MCF 10A (cell line): ENCODE measurements at regions not wholly inside any gene's neighbourhood (a gene's known extent, or its start where the extent isn't known, plus 50 kb on each side); places are given as distances from the start of the nearest gene placed in this dataset.
A peak's percentile ranks its signal among the peaks of the same experiment; 100 is the strongest.

Experiments
- BruUV-seq: library from RNA; stranded (reverse); fragments of 400-500 nt; replicated peaks from 2 replicates; lab custom pipeline; 2021; lab: Mats Ljungman, UMichigan
- CTCF ChIA-PET: fragments of 300-600 bp; sonication (Branson Sonifier 250); formaldehyde crosslinking; extraction: SDS; loops from one replicate; lab custom pipeline; 2021; ENCODE audit warnings: antibody characterized with exemption, inconsistent platforms; lab: Yijun Ruan, JAX
- POLR2A ChIA-PET: fragments of 300-600, 350-650 bp; sonication (Branson Sonifier 250); formaldehyde crosslinking; extraction: SDS; loops from one replicate; lab custom pipeline; 2020; ENCODE audit warnings: antibody characterized with exemption, inconsistent platforms; lab: Yijun Ruan, JAX
- DNase-seq: peaks from one replicate; pipeline ENCODE4 v3.0.0-alpha.2; 2018; ENCODE audit not compliant: unreplicated experiment
- H3K27ac Mint-ChIP-seq: one replicate; pipeline ENCODE4 v1.8.0; 2022; ENCODE audit warnings: mild to moderate bottlenecking, low read depth, mixed read lengths; ENCODE audit not compliant: unreplicated experiment
- H3K27me3 Mint-ChIP-seq: one replicate; pipeline ENCODE4 v1.8.0; 2022; ENCODE audit warnings: mixed read lengths; ENCODE audit not compliant: insufficient read depth, unreplicated experiment
- H3K36me3 Mint-ChIP-seq: one replicate; pipeline ENCODE4 v1.8.0; 2022; ENCODE audit warnings: mild to moderate bottlenecking, moderate library complexity, mixed read lengths; ENCODE audit not compliant: insufficient read depth, unreplicated experiment
- H3K4me1 Mint-ChIP-seq: one replicate; pipeline ENCODE4 v1.8.0; 2022; ENCODE audit warnings: mixed read lengths; ENCODE audit not compliant: insufficient read depth, unreplicated experiment
- H3K4me3 Mint-ChIP-seq: one replicate; pipeline ENCODE4 v1.8.0; 2022; ENCODE audit warnings: mild to moderate bottlenecking, moderate library complexity, mixed read lengths; ENCODE audit not compliant: unreplicated experiment
- H3K9me3 Mint-ChIP-seq: one replicate; pipeline ENCODE4 v1.8.0; 2022; ENCODE audit warnings: mixed read lengths; ENCODE audit not compliant: unreplicated experiment
- intact Hi-C: fragments of 100-400 bp; cut with micrococcal nuclease; formaldehyde crosslinking; loops from 2 replicates; pipeline ENCODE4 v1.14.1; 2022
- TF ChIP-seq, protein P1 (sequence below): fragments of 200-600 bp; IDR thresholded peaks from one replicate; pipeline ENCODE4 v1.8.0; 2022; ENCODE audit warnings: antibody characterized with exemption, mild to moderate bottlenecking; ENCODE audit not compliant: unreplicated experiment

DNA sequence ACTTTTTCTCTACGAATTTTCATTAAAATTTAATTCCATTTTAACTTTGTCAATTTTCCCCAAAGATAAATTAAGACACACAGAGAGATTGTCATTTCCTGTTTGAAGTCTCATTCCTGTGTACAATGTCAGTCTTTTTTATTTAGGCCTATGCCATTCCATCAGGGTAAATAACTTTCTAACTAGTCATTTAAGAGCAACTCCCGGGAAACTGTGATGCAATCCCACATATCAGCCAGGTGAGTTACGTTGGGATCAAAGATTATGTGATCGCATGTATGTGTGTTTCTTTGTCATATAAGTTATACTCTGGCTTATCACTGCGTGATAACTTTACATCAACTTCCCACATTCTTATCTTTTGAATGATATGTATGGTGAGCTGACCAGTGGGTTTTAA lies 86.1 kb upstream of the S1PR1 start:
- Mint-ChIP-seq H3K4me3 (no peak overlapping the region), H3K36me3 (no peaks in the 10 kb centered on the region), H3K27me3 (no peaks in the 10 kb centered on the region), H3K27ac (peak overlapping the region; percentile 7), H3K4me1 (peaks cover 19% of the 10 kb centered on the region), H3K9me3 (no peaks in the 10 kb centered on the region)
- intact Hi-C loops: no loop called here
- POLR2A ChIA-PET: interaction anchor here (0.7 to 1.9 kb wide), 2 partner anchors 85 to 564 kb away, joined by 5 to 6 read pairs; no protein-coding TSS in a partner anchor
- CTCF ChIA-PET: no interaction called here
- peak; percentile 67 for DNase-seq
- TF ChIP-seq, protein P1, sequence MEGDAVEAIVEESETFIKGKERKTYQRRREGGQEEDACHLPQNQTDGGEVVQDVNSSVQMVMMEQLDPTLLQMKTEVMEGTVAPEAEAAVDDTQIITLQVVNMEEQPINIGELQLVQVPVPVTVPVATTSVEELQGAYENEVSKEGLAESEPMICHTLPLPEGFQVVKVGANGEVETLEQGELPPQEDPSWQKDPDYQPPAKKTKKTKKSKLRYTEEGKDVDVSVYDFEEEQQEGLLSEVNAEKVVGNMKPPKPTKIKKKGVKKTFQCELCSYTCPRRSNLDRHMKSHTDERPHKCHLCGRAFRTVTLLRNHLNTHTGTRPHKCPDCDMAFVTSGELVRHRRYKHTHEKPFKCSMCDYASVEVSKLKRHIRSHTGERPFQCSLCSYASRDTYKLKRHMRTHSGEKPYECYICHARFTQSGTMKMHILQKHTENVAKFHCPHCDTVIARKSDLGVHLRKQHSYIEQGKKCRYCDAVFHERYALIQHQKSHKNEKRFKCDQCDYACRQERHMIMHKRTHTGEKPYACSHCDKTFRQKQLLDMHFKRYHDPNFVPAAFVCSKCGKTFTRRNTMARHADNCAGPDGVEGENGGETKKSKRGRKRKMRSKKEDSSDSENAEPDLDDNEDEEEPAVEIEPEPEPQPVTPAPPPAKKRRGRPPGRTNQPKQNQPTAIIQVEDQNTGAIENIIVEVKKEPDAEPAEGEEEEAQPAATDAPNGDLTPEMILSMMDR: no peak
- no TSS peak for BruUV-seq

DNA sequence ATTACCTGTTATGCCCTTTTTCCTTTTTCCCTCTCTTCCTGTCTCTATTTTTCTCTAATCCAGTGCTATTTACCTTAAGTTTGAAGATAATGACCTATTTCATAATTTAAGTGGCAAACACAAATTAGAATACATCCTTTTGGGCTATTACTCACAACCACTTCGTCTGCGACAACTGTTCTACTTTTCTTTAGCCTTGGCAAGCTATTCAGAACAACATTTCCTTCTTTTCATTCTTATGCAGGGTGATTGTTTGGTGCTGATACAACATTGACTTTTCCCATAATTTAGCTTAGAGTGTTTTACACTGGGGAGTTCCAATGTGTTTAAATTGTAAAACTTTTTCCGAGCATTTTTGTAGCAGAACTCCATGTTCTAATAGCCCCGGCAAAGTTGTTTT lies 86.6 kb upstream of the S1PR1 start:
- Mint-ChIP-seq H3K9me3 (no peaks in the 10 kb centered on the region), H3K4me3 (no peak overlapping the region), H3K27ac (peak overlapping the region; percentile 7), H3K4me1 (peaks cover 19% of the 10 kb centered on the region), H3K27me3 (no peaks in the 10 kb centered on the region), H3K36me3 (no peaks in the 10 kb centered on the region)
- ChIA-PET CTCF (interaction anchor here (0.7 to 1.3 kb wide), 2 partner anchors 10 to 88 kb away, joined by 3 read pairs; no protein-coding TSS in a partner anchor), POLR2A (interaction anchor here (0.7 to 1.9 kb wide), 2 partner anchors 85 to 564 kb away, joined by 5 to 6 read pairs; no protein-coding TSS in a partner anchor)
- no TSS peak for BruUV-seq
- no peak for DNase-seq
- TF ChIP-seq, protein P1: no peak
- intact Hi-C loops: no loop called here

DNA sequence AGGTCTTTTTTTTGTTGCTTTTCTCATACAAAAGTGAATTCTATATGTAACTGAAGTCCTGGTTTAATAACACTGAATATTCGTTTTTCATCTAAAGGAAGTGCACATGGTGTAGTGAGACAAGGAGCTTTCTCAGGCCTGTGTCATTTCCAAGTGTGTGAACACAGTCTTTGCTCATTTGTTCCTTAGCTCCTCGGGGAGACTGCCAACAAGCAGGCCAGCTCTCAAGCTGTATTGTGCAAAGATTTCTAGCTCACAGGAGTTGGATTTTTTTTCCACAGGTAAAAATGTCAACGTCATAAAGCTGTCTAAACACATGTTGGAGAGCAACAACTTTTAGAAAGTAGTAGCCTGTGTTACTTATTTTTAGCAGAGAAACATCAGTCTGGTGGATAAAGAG lies 87.8 kb upstream of the S1PR1 start:
- Mint-ChIP-seq H3K4me1 (peaks cover 19% of the 10 kb centered on the region), H3K27me3 (no peaks in the 10 kb centered on the region), H3K36me3 (no peaks in the 10 kb centered on the region), H3K9me3 (no peaks in the 10 kb centered on the region), H3K27ac (peak overlapping the region; percentile 61), H3K4me3 (no peak overlapping the region)
- intact Hi-C loops: loop anchor here (5.0 kb wide), 1 partner anchor 88 kb away; the partner anchor contains the start of gene S1PR1
- no TSS peak for BruUV-seq
- POLR2A ChIA-PET: interaction anchor here (0.8 to 1.9 kb wide), 2 partner anchors 51 to 87 kb away, joined by 3 to 6 read pairs; no protein-coding TSS in a partner anchor
- CTCF ChIA-PET: interaction anchor here (0.7 to 1.3 kb wide), 3 partner anchors 9 to 37 kb away, joined by 3 read pairs; no protein-coding TSS in a partner anchor
- peak; percentile 44 for DNase-seq
- TF ChIP-seq, protein P1: no peak

DNA sequence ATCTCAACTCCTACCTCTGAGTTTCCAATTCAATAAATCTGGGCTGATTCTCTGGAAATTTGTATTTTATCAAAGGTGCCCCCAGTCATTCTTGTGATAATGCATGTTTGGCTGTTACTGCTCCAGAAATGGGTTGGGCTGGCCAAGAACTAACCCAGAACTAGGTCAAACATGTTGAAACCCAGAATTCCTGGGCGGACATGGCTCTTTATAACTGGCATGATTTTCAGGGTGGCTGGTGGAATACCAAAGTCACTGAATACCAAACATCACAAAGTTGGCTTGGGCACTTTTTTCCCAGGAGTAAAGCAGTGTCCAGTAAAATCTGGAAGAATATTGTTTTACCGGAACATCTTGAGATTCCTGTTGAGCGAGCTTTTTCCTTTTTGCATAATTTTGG lies 89.4 kb upstream of the S1PR1 start:
- no peaks in the 10 kb centered on the region for H3K36me3 Mint-ChIP-seq
- no peak overlapping the region for H3K4me3 Mint-ChIP-seq
- TF ChIP-seq, protein P1: no peak
- POLR2A ChIA-PET: no interaction called here
- no TSS peak for BruUV-seq
- intact Hi-C loops: loop anchor here (5.0 kb wide), 1 partner anchor 90 kb away; the partner anchor contains the start of gene S1PR1
- H3K27ac Mint-ChIP-seq: no peak overlapping the region
- H3K27me3 Mint-ChIP-seq: no peaks in the 10 kb centered on the region
- CTCF ChIA-PET: no interaction called here
- DNase-seq: no peak
- peaks cover 19% of the 10 kb centered on the region for H3K4me1 Mint-ChIP-seq
- no peaks in the 10 kb centered on the region for H3K9me3 Mint-ChIP-seq
